Gastrocnemius medialis (tissue), 4 donors: ENCODE measurements at regions not wholly inside any gene's neighbourhood (a gene's known extent, or its start where the extent isn't known, plus 50 kb on each side); places are given as distances from the start of the nearest gene placed in this dataset.

Experiments used
- CTCF ChIP-seq, 5 experiments: fragments of 450-650 bp in 3 of 5; fragments of 200-600 bp in 2 of 5; sonication (generic) in 2 of 5; IDR thresholded peaks in 4 of 5; conservative IDR thresholded peaks in 1 of 5; 1 replicate in 4 of 5; 2 replicates in 1 of 5; pipeline ENCODE4 v1.5.1; 2016 to 2019; ENCODE audit warnings: antibody characterized with exemption in 5 of 5, mild to moderate bottlenecking in 3 of 5, moderate library complexity in 3 of 5
- POLR2A ChIP-seq, 2 donors: fragments of 450-650 bp; IDR thresholded peaks; one replicate each; pipeline ENCODE4 v1.6.1; 2017; ENCODE audit warnings: antibody characterized with exemption in 2 of 2, mild to moderate bottlenecking in 2 of 2, moderate library complexity in 2 of 2

DNA sequence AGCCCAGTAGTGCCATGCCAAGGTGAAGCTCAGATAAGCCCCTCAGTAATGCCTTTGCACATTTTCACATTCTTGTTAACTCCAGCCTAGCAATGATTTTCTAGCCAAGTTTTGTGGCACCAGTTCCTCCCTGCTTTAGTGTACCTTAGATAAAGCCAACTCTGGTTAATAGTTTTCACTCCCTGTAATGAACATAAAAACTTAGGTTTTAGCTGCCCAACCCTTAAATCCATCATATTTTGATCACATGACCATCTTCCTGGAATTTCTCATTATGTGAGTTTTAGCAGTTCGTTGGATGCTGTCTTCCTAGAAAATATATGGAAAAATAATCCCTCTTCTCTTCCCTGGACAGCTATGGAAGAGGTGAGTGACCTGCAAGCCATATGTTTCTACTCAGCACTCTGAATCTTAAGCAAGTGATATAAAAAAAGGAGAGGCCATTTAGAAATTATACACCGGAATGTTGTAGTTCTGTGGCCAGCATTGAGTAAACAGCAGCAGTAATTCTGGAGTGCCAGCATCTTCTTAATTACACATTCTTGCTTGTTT is 62.2 kb upstream of the P2RY1 start:
- TF ChIP-seq CTCF (IDR thresholded peaks at IDR 0.05 in 4 of 5, conservative IDR thresholded peaks at IDR 0.05 in 1 of 5) = no peak
- TF ChIP-seq POLR2A (IDR thresholded peaks at IDR 0.05) = no peak
